ENCODE measurements at regions not wholly inside any gene's neighbourhood (a gene's known extent, or its start where the extent isn't known, plus 50 kb on each side); places are given as distances from the start of the nearest gene placed in this dataset.

DNA sequence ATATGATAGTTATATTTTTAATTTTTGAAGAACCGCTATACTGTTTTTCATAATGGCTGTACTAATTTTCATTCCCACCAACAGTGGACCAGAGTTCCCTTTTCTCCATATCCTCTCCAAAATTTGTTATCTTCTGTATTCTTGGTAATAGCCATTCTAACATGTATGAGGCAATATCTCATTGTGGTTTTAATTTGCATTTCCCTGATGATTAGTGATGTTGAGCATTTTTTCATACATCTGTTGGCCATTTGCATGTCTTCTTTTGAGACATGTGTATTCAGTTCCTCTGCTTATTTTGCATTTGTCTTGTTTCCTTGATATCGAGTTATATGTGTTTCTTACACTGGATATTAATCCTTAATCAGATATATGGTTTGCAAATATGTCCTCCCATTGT is 770.8 kb upstream of the MBL2 start:
- Histone ChIP-seq H3K36me3 (no peaks in the 10 kb centered on the region), H3K9me3 (no peaks in the 10 kb centered on the region), H3K27ac (no peak overlapping the region), H3K4me1 (no peaks in the 10 kb centered on the region), H3K27me3 (no peaks in the 10 kb centered on the region), H3K4me3 (no peak overlapping the region)
- TF ChIP-seq, protein P1, sequence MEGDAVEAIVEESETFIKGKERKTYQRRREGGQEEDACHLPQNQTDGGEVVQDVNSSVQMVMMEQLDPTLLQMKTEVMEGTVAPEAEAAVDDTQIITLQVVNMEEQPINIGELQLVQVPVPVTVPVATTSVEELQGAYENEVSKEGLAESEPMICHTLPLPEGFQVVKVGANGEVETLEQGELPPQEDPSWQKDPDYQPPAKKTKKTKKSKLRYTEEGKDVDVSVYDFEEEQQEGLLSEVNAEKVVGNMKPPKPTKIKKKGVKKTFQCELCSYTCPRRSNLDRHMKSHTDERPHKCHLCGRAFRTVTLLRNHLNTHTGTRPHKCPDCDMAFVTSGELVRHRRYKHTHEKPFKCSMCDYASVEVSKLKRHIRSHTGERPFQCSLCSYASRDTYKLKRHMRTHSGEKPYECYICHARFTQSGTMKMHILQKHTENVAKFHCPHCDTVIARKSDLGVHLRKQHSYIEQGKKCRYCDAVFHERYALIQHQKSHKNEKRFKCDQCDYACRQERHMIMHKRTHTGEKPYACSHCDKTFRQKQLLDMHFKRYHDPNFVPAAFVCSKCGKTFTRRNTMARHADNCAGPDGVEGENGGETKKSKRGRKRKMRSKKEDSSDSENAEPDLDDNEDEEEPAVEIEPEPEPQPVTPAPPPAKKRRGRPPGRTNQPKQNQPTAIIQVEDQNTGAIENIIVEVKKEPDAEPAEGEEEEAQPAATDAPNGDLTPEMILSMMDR (IDR thresholded peaks at IDR 0.05): no peak
- TF ChIP-seq POLR2A (IDR thresholded peaks at IDR 0.05): no peak
- intact Hi-C loops (cut with DNase I): no loop called here
- ATAC-seq (no peak), DNase-seq (no peak)
- 94 to 95% (median 94%) methylated on average over 2 of the region's 2 CpGs for WGBS, 4 donors

DNA sequence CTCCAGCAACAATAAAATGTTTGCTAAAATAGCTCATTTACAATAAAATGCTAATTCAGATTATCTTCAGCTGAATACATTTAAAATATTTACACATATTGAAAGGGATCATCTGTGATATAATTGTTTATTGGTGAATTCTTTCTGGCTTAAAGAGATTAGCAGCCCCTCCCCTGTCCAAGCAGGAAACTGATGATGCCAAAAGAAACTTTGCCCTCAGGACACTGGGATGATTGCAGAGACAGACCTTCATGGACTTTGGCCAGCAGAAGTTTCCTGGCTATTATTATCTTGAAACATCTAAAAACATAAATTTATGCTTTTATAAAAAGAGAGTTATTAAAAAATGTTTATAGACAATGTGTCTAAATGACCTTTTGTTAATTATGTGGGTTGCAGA is 764.9 kb upstream of the MBL2 start:
- no peak for DNase-seq
- intact Hi-C loops (cut with DNase I): no loop called here
- Histone ChIP-seq H3K9me3 (no peaks in the 10 kb centered on the region), H3K4me3 (no peak overlapping the region), H3K27ac (no peak overlapping the region), H3K27me3 (no peaks in the 10 kb centered on the region), H3K36me3 (no peaks in the 10 kb centered on the region), H3K4me1 (no peaks in the 10 kb centered on the region)
- ATAC-seq: no peak
- TF ChIP-seq, protein P1 (IDR thresholded peaks at IDR 0.05): no peak
- no peak for TF ChIP-seq POLR2A (IDR thresholded peaks at IDR 0.05)

DNA sequence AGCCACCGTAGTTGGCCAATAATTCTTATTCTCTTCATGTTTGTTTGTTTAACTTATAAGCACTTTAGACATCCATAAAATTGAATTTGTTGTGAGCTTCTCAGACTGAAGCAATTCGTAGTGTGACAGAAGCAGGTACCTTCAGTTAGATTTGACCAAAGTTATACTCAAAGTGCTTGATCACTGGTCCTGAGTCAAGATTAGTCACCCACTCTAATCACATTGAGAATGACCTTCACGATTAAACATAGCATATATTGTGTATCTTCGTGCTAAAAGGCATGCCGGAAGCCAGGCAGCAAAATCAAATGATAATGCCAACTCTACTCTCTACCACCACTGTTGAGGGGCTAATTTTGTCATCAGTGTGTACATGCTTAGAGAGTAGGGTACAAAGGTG is 763.7 kb upstream of the MBL2 start:
- ATAC-seq (no peak), DNase-seq (no peak)
- H3K9me3 ChIP-seq: no peaks in the 10 kb centered on the region
- TF ChIP-seq POLR2A (IDR thresholded peaks at IDR 0.05): no peak
- no peak overlapping the region for H3K4me3 ChIP-seq
- H3K36me3 ChIP-seq: no peaks in the 10 kb centered on the region
- no peaks in the 10 kb centered on the region for H3K27me3 ChIP-seq
- intact Hi-C loops (cut with DNase I): no loop called here
- 60 to 72% (median 62%) methylated on average over 5 of the region's 5 CpGs for WGBS, 4 donors
- no peaks in the 10 kb centered on the region for H3K4me1 ChIP-seq
- H3K27ac ChIP-seq: no peak overlapping the region

DNA sequence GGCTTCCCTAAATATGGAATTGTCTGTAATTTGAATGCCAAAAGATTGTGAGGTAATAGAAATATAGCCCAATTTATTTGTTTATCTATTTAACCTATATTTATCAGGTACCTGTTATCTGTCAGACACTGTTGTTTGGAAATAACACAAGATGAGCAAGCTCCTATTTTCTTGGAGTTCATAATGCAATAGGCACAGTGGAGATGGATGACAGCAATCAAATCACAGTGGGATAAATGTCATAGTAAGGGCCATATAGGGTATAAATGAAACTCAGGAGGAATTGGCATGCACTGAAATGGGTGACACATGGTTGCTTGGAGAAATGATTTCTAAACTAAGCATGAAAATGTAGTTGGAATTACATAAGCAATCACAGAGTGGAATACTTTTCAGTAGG is 761.8 kb upstream of the MBL2 start:
- ATAC-seq (no peak), DNase-seq (no peak)
- Histone ChIP-seq H3K27ac (no peak overlapping the region), H3K36me3 (no peaks in the 10 kb centered on the region), H3K4me1 (no peaks in the 10 kb centered on the region), H3K4me3 (no peak overlapping the region), H3K27me3 (no peaks in the 10 kb centered on the region), H3K9me3 (no peaks in the 10 kb centered on the region)
- intact Hi-C loops (cut with DNase I): no loop called here
- TF ChIP-seq POLR2A (IDR thresholded peaks at IDR 0.05): no peak

DNA sequence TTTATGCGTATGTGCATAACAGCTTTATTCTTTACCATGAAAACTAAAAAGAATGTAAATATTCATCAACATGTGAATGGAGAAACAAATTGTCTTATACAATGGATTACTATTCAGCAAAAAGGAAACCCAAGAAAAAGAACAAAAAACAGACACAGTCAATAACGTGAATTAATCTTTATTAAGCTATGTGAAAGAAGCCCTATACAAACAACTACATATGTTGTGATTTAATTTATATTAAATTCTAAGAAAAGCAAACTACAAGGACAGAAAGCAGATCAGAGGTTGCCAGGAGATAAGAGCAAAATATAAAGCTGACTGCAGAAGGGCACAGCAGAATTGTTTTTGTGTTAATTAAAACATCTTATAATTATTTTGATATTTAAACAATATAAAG is 756.4 kb upstream of the MBL2 start:
- Histone ChIP-seq H3K4me1 (no peaks in the 10 kb centered on the region), H3K27ac (no peak overlapping the region), H3K4me3 (no peak overlapping the region), H3K9me3 (no peaks in the 10 kb centered on the region), H3K36me3 (no peaks in the 10 kb centered on the region), H3K27me3 (no peaks in the 10 kb centered on the region)
- intact Hi-C loops (cut with DNase I): no loop called here
- no peak for ATAC-seq
- no peak for TF ChIP-seq POLR2A (IDR thresholded peaks at IDR 0.05)
- TF ChIP-seq, protein P1 (IDR thresholded peaks at IDR 0.05): no peak
- no peak for DNase-seq
- 66 to 78% (median 72%) methylated on average over 2 of the region's 2 CpGs for WGBS, 4 donors

Measured in heart left ventricle (tissue), 16 donors.